PC-3 (cell line): ENCODE measurements at regions not wholly inside any gene's neighbourhood (a gene's known extent, or its start where the extent isn't known, plus 50 kb on each side); places are given as distances from the start of the nearest gene placed in this dataset.

ENCODE experiments used
- EZH2 ChIP-seq: fragments of 300-600 bp; sonication (generic); IDR thresholded peaks from one replicate; pipeline ENCODE4 v1.6.1; 2017; ENCODE audit warnings: antibody characterized with exemption, mild to moderate bottlenecking, low read length; ENCODE audit not compliant: unreplicated experiment
- TF ChIP-seq, protein P1 (sequence below): fragments of 300-600 bp; sonication (generic); conservative IDR thresholded peaks from 2 replicates; pipeline ENCODE4 v1.5.1; 2017; ENCODE audit warnings: antibody characterized with exemption, low read depth, mild to moderate bottlenecking, low read length

DNA sequence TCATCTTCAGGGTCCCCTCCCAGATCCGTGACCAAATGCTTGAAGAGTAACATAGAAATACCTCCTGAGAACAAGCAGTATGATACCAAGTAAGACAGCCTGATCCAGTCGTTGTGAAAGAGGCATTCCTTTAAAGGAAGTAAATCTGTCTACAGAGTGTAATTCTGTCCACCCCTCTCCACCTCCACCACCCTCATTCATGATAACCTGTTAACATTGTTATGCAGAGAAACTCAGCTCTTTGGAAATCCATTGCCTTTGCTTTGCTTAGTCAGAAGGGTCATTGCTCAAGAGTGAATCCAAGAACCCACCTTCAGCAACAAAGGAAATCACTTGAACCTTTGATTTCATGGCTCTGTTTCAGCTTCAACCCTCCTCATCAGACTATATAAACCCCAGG is 155.6 kb downstream of the CYP26B1 start:
- TF ChIP-seq, protein P1, sequence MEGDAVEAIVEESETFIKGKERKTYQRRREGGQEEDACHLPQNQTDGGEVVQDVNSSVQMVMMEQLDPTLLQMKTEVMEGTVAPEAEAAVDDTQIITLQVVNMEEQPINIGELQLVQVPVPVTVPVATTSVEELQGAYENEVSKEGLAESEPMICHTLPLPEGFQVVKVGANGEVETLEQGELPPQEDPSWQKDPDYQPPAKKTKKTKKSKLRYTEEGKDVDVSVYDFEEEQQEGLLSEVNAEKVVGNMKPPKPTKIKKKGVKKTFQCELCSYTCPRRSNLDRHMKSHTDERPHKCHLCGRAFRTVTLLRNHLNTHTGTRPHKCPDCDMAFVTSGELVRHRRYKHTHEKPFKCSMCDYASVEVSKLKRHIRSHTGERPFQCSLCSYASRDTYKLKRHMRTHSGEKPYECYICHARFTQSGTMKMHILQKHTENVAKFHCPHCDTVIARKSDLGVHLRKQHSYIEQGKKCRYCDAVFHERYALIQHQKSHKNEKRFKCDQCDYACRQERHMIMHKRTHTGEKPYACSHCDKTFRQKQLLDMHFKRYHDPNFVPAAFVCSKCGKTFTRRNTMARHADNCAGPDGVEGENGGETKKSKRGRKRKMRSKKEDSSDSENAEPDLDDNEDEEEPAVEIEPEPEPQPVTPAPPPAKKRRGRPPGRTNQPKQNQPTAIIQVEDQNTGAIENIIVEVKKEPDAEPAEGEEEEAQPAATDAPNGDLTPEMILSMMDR: no peak
- no peak for TF ChIP-seq EZH2
